Gastroesophageal sphincter (tissue), 4 donors: ENCODE measurements at regions not wholly inside any gene's neighbourhood (a gene's known extent, or its start where the extent isn't known, plus 50 kb on each side); places are given as distances from the start of the nearest gene placed in this dataset.
A peak's percentile ranks its signal among the peaks of the same experiment; 100 is the strongest.
"Not testable (repeated sequence)": the region's sequence is repeated elsewhere in the genome, so short reads cannot be mapped to it uniquely, and the experiment has no call there.

Experiments used
- ATAC-seq: fragments of 150-250 bp; one replicate; pipeline ENCODE4 v1.9.1; 2016; ENCODE audit warnings: mild to moderate bottlenecking, moderate library complexity
- H3K27ac ChIP-seq, 4 donors: fragments of 200-600 bp; sonication (generic) in 3 of 4; 1 replicate in 3 of 4; 2 replicates in 1 of 4; pipeline ENCODE4 v1.5.1; 2016 to 2019
- H3K27me3 ChIP-seq: fragments of 200-600 bp; sonication (generic); one replicate; pipeline ENCODE4 v1.5.1; 2019
- H3K36me3 ChIP-seq, 2 donors: fragments of 200-600 bp; sonication (generic); one replicate each; pipeline ENCODE4 v1.5.1; 2019; ENCODE audit warnings: control low read depth in 1 of 2
- H3K4me1 ChIP-seq, 3 donors: fragments of 200-600 bp; sonication (generic); 1 replicate in 2 of 3; 2 replicates in 1 of 3; pipeline ENCODE4 v1.5.1; 2016 to 2019; ENCODE audit warnings: control low read depth in 2 of 3
- H3K4me3 ChIP-seq, 2 donors: fragments of 200-600 bp; sonication (generic); one replicate each; pipeline ENCODE4 v1.5.1; 2019; ENCODE audit warnings: mild to moderate bottlenecking in 1 of 2, moderate library complexity in 1 of 2
- H3K9me3 ChIP-seq, 3 donors: fragments of 200-600 bp; sonication (generic); one replicate each; pipeline ENCODE4 v1.5.1; 2017 to 2019; ENCODE audit warnings: control low read depth in 2 of 3
- EP300 ChIP-seq: sonication (generic); formaldehyde crosslinking; IDR thresholded peaks from one replicate; pipeline ENCODE4 v1.6.1; 2017; ENCODE audit warnings: antibody characterized with exemption, mild to moderate bottlenecking
- POLR2A ChIP-seq, 2 donors: fragments of 450-650 bp; IDR thresholded peaks; one replicate each; pipeline ENCODE4 v1.6.1; 2017; ENCODE audit warnings: antibody characterized with exemption in 2 of 2, mild to moderate bottlenecking in 2 of 2, moderate library complexity in 1 of 2
- POLR2AphosphoS5 ChIP-seq: sonication (generic); formaldehyde crosslinking; IDR thresholded peaks from one replicate; pipeline ENCODE4 v1.6.1; 2017; ENCODE audit warnings: antibody characterized with exemption
- WGBS, 2 donors: methylation state at CpG; one replicate each; pipeline ENCODE4 v1.1.5; 2018; ENCODE audit warnings: low coverage in 1 of 2; 5-methylcytosine and 5-hydroxymethylcytosine counted together
- TF ChIP-seq, protein P1 (sequence below), 4 experiments: fragments of 200-600 bp in 2 of 4; fragments of 450-650 bp in 2 of 4; sonication (generic) in 1 of 4; IDR thresholded peaks; one replicate each; pipeline ENCODE4 v1.5.1; 2017 to 2019; ENCODE audit warnings: antibody characterized with exemption in 4 of 4, mild to moderate bottlenecking in 2 of 4, moderate library complexity in 2 of 4

- Histone ChIP-seq H3K4me3 (no peak overlapping the region), H3K36me3 (no peaks in the 10 kb centered on the region), H3K9me3 (no peaks in the 10 kb centered on the region), H3K27me3 (no peaks in the 10 kb centered on the region), H3K4me1 (peaks cover 0 to 27% (median 13%) of the 10 kb centered on the region in 3 donors), H3K27ac (no peak overlapping the region)
- TF ChIP-seq POLR2AphosphoS5 (no peak), POLR2A (IDR thresholded peaks at IDR 0.05) (no peak), EP300 (no peak)
- TF ChIP-seq, protein P1, sequence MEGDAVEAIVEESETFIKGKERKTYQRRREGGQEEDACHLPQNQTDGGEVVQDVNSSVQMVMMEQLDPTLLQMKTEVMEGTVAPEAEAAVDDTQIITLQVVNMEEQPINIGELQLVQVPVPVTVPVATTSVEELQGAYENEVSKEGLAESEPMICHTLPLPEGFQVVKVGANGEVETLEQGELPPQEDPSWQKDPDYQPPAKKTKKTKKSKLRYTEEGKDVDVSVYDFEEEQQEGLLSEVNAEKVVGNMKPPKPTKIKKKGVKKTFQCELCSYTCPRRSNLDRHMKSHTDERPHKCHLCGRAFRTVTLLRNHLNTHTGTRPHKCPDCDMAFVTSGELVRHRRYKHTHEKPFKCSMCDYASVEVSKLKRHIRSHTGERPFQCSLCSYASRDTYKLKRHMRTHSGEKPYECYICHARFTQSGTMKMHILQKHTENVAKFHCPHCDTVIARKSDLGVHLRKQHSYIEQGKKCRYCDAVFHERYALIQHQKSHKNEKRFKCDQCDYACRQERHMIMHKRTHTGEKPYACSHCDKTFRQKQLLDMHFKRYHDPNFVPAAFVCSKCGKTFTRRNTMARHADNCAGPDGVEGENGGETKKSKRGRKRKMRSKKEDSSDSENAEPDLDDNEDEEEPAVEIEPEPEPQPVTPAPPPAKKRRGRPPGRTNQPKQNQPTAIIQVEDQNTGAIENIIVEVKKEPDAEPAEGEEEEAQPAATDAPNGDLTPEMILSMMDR (IDR thresholded peaks at IDR 0.05) = no peak
- no CpG with 5 or more reads among the region's 8 CpGs for WGBS, 2 donors
- no peak for ATAC-seq
Measured at GRCh38 chr17:31724619-31725018, 134.4 kb downstream of the COPRS start.

- Histone ChIP-seq H3K9me3 (no peaks in the 10 kb centered on the region), H3K4me3 (no peak overlapping the region), H3K27ac (no peak overlapping the region), H3K36me3 (no peaks in the 10 kb centered on the region), H3K27me3 (no peaks in the 10 kb centered on the region), H3K4me1 (peaks cover 0 to 27% (median 13%) of the 10 kb centered on the region in 3 donors)
- ATAC-seq = no peak
- WGBS, 2 donors = 73 to 89% methylated on average over 8 of the region's 8 CpGs
- TF ChIP-seq, protein P1 (IDR thresholded peaks at IDR 0.05) = no peak
Measured at GRCh38 chr17:31724026-31724425, 135.0 kb downstream of the COPRS start.

DNA sequence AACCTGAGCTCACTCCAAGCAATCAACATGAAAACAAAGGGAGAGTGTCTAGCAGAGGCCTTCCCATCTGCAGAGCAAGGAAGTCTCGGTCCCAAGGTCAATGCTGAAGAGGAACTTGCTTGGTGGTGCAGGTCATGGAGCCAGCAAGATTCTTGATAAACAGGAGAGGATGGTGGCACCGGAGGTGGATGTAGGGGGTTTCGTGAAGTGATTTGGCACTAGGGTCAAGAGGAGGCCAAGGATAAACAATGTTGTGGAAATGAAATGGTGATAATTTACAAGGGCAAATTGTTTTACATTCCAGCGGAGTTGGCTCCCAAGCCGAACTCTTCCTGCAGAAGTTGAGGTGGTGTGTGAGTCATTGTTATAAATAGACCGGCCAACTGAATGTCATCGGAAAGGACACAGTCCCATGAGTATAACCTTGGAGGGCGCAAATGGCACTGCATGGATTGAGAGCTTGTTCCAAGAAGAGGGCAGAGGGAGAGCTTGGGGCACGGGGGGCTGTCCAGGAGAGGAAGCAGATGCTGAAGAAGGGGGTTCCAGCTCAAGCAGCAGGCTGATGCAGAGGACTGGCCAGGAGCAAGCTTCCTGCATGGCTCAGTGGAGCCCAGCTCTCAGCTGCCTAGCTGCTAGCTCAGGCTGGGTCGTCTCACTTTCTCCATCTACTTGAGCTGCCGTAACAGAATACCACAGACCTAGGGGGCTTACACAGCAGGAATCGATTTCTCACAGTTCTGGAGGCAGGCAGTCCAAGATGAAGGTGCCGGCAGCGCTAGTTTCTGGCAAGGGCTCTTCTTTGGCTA lies 136.6 kb downstream of the COPRS start:
- 44 to 57% methylated on average over 9 to 12 of the region's 14 CpGs for WGBS, 2 donors
- H3K36me3 ChIP-seq = no peaks in the 10 kb centered on the region
- peak overlapping the region in 3 of 4 donors; percentile 48 to 74 (median 71) for H3K27ac ChIP-seq
- H3K4me1 ChIP-seq = peaks cover 0 to 40% (median 13%) of the 10 kb centered on the region in 3 donors
- ATAC-seq = peak; percentile 73
- H3K27me3 ChIP-seq = no peaks in the 10 kb centered on the region
- no peaks in the 10 kb centered on the region for H3K9me3 ChIP-seq
- no peak overlapping the region for H3K4me3 ChIP-seq
- TF ChIP-seq POLR2AphosphoS5 = peak; percentile 38
- TF ChIP-seq POLR2A (IDR thresholded peaks at IDR 0.05) = no peak
- TF ChIP-seq, protein P1 (IDR thresholded peaks at IDR 0.05) = peak in 2 of 4 experiments; percentile 20 to 21

DNA sequence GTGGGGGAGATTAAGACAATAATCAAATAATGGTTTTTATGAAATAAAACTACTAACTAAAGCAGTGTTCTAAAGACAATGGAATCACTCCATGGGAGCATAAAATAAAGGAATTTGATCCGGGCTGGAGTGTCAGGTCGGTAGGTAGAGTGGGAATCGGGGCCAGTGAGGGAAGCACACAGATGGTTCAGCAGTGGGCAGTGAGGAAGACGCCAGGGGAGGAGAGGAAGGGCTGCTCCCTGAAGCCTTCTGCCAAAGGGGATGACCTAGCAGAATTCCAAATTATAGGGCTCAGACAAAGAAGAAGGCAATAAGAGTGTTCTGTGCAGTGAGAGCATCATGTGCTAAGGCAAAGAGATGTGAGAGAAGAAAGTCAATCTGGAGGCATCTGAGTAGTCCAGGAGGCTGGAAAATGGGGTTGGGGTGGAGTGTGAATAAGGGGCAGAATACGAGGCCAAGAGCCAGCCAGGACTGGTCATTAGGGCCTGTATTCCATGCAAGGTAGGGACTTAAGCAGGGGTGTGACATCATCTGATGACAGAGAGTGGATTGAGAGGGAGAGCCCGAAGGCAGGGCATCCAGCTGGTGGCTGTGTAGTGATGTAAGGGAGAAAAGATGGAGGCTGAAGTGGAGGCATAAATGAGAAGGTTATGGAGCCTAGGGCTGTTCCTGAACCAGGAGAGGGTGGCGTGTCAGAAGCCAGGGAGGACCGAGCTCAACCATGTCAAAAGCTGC lies 137.6 kb downstream of the COPRS start:
- Histone ChIP-seq H3K27me3 (no peaks in the 10 kb centered on the region), H3K4me3 (no peak overlapping the region), H3K4me1 (peaks cover 0 to 42% (median 13%) of the 10 kb centered on the region in 3 donors), H3K9me3 (no peaks in the 10 kb centered on the region), H3K36me3 (no peaks in the 10 kb centered on the region), H3K27ac (peak overlapping the region in 3 of 4 donors; percentile 48 to 74 (median 71))
- TF ChIP-seq, protein P1 (IDR thresholded peaks at IDR 0.05) = no peak
- TF ChIP-seq EP300 = no peak
- TF ChIP-seq POLR2A (IDR thresholded peaks at IDR 0.05) = no peak
- no peak for TF ChIP-seq POLR2AphosphoS5
- 90 to 92% methylated on average over 7 to 8 of the region's 8 CpGs for WGBS, 2 donors
- ATAC-seq = no peak

DNA sequence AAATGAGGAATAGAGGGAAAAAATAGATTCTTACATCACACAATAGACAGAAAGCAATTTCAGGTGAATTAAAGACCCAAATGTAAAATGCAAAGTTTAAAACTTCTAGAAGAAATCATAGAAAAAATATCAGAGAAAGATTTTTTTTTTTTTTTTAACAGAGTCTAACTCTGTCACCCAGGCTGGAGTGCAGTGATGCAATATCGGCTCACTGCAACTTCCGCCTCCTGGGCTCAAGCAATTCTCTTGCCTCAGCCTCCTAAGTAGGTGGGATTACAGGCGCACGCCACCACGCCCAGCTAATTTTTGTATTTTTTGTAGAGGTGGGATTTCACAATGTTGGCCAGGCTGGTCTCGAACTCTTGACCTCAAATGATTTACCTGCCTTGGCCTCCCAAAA lies 141.8 kb downstream of the COPRS start:
- H3K36me3 ChIP-seq, H3K27me3 ChIP-seq, ATAC-seq, H3K9me3 ChIP-seq, H3K4me3 ChIP-seq: not testable (repeated sequence)
- Histone ChIP-seq H3K4me1 (peaks cover 0 to 30% (median 8%) of the 10 kb centered on the region in 3 donors), H3K27ac (peak overlapping the region in 3 of 4 donors; percentile 45 to 70 (median 65))
- 88 to 93% methylated on average over 5 to 6 of the region's 6 CpGs for WGBS, 2 donors
